ENCODE measurements at regions not wholly inside any gene's neighbourhood (a gene's known extent, or its start where the extent isn't known, plus 50 kb on each side); places are given as distances from the start of the nearest gene placed in this dataset.

DNA sequence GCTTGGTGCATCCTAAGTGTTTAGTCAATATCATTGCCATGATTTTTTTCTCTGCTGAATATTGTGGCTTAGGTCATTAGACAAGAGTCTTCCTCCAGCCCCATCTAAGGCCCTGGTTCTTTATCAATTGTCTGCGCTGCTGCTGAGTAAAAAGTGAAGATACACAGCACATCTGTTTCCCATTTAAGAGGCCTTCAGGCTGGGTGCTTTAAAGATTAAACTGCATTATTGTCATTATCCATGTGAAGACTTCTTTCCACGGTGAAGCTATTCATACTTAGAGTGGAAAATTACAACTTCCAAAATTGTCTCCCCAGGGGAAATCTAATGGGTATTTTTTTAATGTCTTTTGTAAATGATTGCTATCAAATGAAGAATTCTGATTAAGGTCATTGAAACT, 719.8 kb upstream of the LRRC4C start:
- DNase-seq (ENCODE audit: low read depth): no peak

DNA sequence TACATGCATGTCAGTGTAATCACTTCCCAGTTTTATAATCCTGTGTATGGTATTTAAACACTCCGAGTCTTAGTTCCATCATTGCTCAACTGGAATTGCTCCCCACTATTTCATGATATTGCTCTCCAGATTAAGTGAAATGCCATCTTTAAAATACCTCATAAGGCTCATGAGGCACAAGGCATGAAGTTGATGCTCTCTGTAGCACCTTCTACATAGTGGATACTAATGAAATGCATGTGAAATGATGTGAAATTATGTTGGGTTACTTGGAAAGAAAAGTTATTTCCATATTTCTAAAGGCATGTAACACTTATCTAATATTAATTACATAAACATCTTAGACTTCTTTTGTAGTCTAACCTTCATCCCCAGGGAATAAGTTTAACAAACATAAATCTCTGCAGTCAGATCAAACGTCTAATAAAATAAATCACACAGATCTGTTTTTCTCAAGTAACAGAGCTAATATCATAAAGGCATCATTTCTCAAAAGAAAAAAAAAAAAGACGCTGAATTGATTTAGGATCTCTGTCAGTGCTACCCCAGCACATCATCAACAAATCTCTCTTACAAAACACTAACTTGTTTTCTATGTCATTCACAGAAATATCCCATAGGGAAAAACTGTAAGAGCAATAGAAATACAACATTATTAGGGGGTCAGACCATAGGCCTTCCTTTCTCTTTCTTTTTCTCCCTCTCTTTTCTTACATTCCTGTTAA, 736.0 kb upstream of the LRRC4C start:
- DNase-seq (ENCODE audit: low read depth): no peak

DNA sequence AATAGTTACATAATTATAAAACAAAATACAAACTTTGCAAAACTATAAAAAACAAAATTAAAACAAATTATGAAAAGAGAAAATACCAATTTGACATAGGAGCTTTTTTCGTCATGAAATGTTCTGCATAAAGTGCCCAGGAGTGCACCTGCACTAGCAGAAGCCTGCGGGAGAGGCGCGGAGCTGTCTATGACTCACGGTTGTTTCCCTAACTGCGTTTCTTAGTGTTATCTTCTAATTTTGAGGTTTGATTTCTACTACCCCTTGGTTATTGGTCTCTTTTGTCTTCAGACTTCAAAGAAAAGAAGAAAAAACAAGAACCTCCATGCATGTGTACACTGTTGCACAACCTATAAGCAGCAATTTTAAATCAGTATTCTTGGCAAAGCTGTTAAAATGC, 740.9 kb upstream of the LRRC4C start:
- DNase-seq (ENCODE audit: low read depth): no peak

DNA sequence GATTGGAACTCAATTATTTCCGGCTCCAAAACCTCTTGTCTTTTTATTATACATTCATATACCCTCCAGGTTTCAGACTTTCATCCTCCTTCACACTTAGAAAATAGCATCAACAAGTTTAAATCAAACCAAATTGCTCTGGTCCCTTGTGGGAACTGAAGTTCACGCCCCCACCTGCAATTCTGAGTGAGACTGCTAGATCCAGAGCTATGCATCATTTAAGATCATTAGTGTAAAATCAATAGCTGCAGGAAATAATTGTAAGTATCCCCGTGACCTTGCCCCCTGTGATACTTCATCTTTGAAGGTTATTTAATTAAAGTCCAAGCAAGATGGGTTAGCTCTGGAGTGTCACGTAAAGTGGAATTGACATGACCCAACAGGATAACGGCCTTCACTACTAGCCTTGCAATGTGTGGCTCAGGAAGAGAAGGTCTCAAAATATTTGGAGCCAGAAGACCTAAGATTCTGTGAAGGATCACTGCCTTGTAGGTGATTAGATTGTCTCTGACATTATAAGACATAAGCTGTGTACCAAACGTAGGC, 742.2 kb upstream of the LRRC4C start:
- no peak for DNase-seq (ENCODE audit: low read depth)

GRCh38 chr11:42205518-42205917, 746.1 kb upstream of the LRRC4C start:
- no peak for DNase-seq (ENCODE audit: low read depth)

GRCh38 chr11:42225664-42226063, 766.2 kb upstream of the LRRC4C start:
- DNase-seq (ENCODE audit: low read depth): no peak

GRCh38 chr11:42232673-42233072, 773.2 kb upstream of the LRRC4C start:
- no peak for DNase-seq (ENCODE audit: low read depth)

DNA sequence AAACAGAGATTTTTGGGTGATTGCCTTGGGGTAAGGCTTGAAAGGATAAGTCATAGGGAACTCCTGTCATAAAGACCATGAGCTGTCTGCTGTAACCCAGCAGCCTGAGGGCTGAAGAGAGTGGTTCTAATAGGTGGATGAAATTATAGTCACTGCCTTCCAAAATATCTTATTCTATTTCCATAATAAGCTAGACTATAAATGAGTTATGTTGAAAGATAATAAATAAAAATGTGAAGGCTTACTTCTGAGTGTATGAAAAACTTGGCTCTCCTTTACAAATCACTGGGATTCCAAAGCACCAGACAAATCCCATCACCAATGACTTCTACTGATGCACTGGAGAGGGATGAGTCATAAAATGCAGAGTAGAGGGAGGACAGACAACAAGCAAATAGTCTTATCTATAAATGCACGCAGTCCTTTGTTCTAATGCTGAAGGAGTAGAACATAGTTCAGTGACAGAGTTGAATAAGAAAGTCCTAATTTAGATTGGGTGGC, 775.0 kb upstream of the LRRC4C start:
- no peak for DNase-seq (ENCODE audit: low read depth)

DNA sequence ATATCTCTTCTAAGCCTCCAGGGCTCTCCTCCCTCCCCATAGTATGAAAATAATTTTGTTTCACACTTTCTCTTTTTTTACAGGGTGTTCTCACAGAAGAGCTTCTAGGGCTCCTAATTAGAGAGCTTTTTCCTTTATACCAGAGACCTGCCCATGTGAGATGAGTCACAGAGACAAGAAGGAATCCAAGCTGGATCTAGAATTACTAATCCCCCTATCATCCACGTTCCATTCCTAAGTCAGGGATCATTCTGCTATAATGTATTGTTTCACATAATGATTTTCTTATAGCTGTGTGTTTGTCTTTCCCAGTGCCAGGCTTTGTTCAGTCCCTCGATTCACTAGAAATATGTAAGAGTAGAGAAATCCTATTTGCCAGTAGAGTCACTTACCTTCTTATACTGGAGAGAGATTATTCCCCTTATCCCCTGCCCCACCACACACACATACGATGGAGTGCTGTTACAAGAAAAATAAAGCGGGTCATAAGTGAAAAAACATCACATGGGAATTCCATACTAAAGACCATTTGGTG, 778.3 kb upstream of the LRRC4C start:
- no peak for DNase-seq (ENCODE audit: low read depth)

DNA sequence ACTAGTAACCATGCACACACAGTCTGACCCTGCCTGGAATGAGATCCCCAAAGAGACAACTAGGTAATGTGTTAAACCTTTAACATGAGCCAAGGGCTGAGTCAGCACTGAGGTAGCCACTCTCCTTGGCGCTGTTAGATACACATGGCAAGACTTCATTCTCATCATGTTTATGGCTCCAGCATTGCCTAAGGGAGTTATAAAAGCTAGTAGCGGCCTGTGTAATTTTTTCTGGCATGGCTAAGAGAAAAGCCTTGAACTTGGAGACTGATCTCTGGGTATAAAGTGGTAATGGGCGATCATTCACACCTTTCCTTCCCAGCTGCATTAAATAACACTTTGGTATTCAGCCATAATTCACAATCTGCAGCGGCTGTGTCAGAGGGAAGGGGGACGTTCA, 779.7 kb upstream of the LRRC4C start:
- no peak for DNase-seq (ENCODE audit: low read depth)

DNA sequence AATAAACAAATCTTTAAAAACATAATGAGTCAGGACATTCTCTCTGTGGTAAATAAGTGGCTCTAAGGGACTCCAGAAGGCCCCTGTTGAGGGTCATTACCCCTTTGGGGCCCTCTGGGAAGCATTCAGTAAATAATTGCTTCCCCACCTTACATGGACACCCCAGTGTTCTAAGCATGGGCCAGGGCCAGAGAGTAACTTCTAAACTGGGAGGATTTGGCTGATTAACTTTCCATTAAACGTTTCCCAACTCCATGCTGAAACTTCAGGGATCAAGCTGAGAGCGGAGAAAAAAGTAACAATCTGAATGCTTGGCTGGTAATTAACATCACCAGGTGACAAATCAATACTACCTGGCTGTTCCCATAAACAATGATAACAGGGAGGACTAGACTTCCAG, 783.9 kb upstream of the LRRC4C start:
- DNase-seq (ENCODE audit: low read depth): no peak

DNA sequence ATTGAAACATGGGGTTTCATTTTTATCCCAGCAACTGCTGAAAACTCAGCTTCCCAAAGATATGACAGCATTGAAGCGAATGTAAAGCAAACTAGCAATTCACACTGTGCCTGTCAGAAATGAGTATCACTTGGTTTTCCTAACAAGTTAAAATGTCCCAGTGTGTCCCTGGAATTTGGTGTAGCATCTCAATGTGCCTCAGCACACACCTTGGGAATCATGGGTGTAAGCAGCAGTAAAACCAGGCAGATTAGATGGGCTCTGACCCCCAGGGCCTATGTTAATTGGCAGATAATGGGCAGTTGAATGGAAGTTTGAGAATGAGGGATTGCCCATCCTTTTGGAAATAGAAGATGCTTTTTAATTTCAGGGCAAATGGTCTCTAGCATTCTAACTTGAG, 784.9 kb upstream of the LRRC4C start:
- no peak for DNase-seq (ENCODE audit: low read depth)

DNA sequence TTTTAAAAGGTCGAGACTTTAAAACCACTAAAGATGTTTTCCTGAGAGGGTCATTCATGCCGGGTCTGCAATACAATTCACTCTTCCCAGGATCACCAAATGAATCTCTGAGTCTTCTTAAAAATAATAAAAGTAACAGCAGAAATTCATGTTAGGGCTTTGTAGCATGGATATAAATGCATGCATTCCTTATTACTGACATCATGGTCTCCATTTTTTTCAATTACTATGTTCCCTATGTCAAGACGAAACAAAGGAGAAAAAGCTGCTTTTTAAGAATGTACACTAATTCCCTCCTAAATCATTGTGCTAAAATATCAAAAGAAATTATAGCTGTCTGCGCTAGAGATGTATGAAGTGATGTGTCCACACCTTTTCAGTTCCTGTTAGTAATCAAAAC, 789.9 kb upstream of the LRRC4C start:
- DNase-seq (ENCODE audit: low read depth): no peak

GRCh38 chr11:42249956-42250355, 790.5 kb upstream of the LRRC4C start:
- DNase-seq (ENCODE audit: low read depth): no peak

DNA sequence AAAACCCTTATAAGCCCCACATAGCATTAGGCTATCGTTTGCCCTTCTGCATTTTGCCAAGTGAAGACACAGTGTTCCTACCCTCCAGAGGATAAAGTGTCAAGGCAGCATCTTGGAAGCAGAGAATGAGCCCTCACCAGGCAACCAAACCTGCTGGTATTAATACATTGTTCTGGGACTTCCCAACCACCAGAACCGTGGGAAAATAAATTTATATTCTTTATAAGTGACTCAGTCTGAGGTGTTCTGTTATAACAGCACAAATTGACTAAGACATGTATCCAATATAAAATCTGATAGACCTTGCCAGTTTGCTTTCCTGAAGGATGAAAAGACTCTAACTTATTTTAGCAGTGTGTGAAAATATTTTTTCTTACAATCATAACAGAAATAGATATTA, 792.5 kb upstream of the LRRC4C start:
- DNase-seq (ENCODE audit: low read depth): no peak

DNA sequence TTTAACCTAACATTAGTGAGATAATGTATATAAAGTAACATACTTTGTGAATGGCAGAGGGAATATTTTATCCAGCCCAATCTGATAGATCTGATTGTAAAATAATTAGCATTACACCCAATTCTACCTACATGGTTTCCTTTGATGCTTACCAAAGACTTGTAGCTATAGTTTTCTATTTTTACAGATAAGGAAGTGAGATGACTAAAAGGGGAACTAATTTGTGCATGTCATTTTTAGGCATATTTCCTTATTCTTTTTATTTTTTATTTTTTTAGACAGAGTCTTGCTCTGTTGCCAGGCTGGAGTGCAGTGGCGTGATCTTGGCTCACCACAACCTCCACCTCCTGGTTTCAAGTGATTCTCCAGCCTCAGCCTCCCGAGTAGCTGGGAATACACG, 793.7 kb upstream of the LRRC4C start:
- no peak for DNase-seq (ENCODE audit: low read depth)

DNA sequence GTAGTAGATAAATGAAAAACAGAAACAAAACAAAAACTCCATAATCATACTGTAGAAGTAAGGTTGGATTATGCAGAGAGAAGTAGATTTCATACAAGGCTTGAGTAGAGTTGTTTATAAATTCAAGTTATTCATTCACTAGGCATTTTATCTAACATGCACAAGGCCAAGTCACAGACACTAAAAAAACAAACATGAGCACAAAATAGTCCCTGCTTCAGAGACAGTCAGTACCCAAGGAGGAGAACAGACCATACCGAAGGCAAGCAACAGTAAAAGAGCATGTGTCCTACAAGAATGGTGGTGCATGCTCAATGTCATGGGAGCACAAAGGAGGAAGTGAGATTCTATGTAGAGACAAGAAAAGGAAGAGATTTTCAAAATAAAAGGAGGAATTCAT, 796.5 kb upstream of the LRRC4C start:
- DNase-seq (ENCODE audit: low read depth): no peak

DNA sequence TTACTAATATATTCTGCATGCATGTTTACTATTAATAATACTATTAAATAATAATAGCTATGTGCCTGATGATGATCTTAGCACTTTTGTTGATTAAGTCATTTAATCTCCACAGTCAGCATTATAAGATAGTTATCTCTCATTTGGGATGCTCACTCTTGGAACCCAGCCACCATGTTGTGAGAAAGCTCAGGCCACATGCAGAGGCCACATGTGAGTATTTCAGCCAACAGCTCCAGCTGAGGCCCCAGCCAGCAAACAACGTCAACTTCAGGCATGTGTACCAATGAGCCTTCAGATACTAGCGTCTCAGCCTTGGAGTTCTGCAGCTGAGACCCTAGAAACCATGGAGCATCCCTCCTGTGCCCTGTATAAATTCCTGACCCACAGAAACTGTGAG, 798.1 kb upstream of the LRRC4C start:
- DNase-seq (ENCODE audit: low read depth): no peak

DNA sequence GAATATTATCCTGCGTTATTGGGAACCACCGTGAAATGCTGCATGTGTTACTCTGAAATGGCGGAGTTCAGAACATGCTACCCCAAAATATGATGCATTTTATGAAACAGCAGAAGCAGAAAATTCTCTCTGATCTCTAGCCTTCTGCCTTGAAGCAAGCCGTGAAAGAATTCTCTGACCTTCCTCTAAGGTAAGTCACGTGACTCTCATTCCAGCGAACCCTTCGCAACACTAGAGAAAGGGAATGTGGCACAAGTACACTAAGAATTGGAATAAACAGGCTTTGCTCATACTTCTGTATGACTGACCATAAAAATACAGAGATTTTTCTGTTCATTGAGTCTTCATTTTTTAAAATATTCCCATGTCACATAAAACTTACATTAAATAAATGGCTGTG, 805.6 kb upstream of the LRRC4C start:
- no peak for DNase-seq (ENCODE audit: low read depth)

DNA sequence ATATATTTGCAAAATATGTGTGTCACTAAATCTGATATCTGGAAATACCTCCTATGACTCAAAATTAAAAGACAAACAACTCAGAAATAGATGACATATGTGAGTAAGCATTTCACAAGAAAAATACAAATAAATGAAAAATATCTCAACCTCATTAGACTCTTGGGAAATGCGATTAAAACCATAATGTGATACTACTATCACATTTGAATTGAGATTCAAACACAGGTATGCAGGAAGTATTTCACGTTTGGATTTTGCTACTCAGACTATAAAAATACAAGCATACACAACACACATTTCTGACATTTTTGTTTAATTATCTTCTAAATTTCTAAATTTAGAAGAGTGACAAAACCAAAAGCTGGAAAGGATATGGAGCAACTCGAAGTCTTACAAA, 811.9 kb upstream of the LRRC4C start:
- no peak for DNase-seq (ENCODE audit: low read depth)

GRCh38 chr11:42273977-42274376, 814.5 kb upstream of the LRRC4C start:
- no peak for DNase-seq (ENCODE audit: low read depth)

- DNase-seq (ENCODE audit: low read depth): no peak
These were observed 837.5 kb upstream of the LRRC4C start for GRCh38 chr11:42296910-42297309.

- no peak for DNase-seq (ENCODE audit: low read depth)
These were observed 840.3 kb upstream of the LRRC4C start for GRCh38 chr11:42299780-42300179.

DNA sequence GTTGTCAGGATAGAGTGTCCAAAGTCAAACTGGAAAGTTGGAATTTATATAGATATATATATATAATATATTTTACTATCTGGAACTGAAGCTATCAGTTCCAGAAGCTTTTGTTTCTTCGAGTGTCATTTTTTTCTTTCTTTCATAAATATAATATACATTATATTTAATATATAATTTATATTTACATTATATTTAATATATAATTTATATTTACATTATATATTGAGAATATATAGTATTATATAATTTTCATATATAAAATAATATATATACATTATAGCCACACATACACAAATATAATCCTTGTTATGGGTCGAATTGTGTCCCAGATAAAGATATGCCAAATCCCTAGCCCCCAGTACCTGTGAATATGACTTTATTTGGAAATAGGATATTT, 842.3 kb upstream of the LRRC4C start:
- no peak for DNase-seq (ENCODE audit: low read depth)
